ENCODE measurements at regions not wholly inside any gene's neighbourhood (a gene's known extent, or its start where the extent isn't known, plus 50 kb on each side); places are given as distances from the start of the nearest gene placed in this dataset.

DNA sequence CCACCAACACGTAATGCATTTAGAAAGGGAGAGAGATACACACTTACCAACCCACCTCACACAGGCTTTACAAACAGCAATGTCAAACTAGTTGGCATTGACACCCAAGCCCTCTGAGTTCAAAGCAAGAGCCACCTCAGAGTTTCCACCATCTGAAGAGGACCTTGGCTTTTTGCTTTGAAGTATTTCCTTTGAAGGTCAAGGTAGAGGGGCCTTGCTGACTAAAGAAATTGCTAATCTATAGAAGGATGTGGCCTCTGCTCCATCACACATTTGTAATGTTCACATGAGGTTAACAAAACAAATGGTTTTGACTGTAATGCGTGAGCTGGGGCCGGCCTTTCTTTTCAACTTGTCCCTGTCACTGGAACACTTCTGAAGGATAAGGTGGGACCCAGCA, 117.7 kb downstream of the POLR2M start:
- no peaks in the 10 kb centered on the region for H3K23me2 ChIP-seq (ENCODE audit: insufficient read length, low read depth, low read length, poor library complexity, severe bottlenecking)
- H3K4me1 Mint-ChIP-seq: no peaks in the 10 kb centered on the region
- no peaks in the 10 kb centered on the region for H3K79me1 ChIP-seq (ENCODE audit: insufficient read depth, low read depth, low read length, poor library complexity, severe bottlenecking)
- H2AK5ac ChIP-seq (ENCODE audit: insufficient read length, low read length): no peak overlapping the region
- peaks cover 5% of the 10 kb centered on the region; the same call in 1 of the 2 replicates for H3K27me3 Mint-ChIP-seq (ENCODE audit: low read depth)
- WGBS (ENCODE audit: extremely low coverage, insufficient read length, low lambda C conversion rate): no CpG with 5 or more reads among the region's 3 CpGs
- H3K4me3 Mint-ChIP-seq: no peak overlapping the region
- no peaks in the 10 kb centered on the region for H4K20me1 ChIP-seq (ENCODE audit: control insufficient read depth, insufficient read depth, insufficient read length)
- H3K27me3 ChIP-seq (ENCODE audit: insufficient read depth, low read length): no peaks in the 10 kb centered on the region
- H3K23ac ChIP-seq (ENCODE audit: insufficient read length, low read depth, low read length): no peak overlapping the region
- no peaks in the 10 kb centered on the region for H3K36me3 Mint-ChIP-seq (ENCODE audit: insufficient read depth in 1 of 3, low read depth in 3 of 3)
- H3K4ac ChIP-seq (ENCODE audit: low read depth, low read length): no peak overlapping the region
- TF ChIP-seq, protein P1, sequence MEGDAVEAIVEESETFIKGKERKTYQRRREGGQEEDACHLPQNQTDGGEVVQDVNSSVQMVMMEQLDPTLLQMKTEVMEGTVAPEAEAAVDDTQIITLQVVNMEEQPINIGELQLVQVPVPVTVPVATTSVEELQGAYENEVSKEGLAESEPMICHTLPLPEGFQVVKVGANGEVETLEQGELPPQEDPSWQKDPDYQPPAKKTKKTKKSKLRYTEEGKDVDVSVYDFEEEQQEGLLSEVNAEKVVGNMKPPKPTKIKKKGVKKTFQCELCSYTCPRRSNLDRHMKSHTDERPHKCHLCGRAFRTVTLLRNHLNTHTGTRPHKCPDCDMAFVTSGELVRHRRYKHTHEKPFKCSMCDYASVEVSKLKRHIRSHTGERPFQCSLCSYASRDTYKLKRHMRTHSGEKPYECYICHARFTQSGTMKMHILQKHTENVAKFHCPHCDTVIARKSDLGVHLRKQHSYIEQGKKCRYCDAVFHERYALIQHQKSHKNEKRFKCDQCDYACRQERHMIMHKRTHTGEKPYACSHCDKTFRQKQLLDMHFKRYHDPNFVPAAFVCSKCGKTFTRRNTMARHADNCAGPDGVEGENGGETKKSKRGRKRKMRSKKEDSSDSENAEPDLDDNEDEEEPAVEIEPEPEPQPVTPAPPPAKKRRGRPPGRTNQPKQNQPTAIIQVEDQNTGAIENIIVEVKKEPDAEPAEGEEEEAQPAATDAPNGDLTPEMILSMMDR (conservative IDR thresholded peaks at IDR 0.05): no peak
- no peak overlapping the region for H2BK20ac ChIP-seq (ENCODE audit: low read depth, low read length, poor library complexity, severe bottlenecking)
- H3K56ac ChIP-seq (ENCODE audit: insufficient read length, low read depth, low read length): no peak overlapping the region
- H3K9me3 ChIP-seq (ENCODE audit: control insufficient read depth, low read depth, low read length): no peaks in the 10 kb centered on the region
- H2BK120ac ChIP-seq (ENCODE audit: low read depth, low read length, poor library complexity, severe bottlenecking): no peak overlapping the region
- H3K79me2 ChIP-seq (ENCODE audit: insufficient read depth, low read length): no peaks in the 10 kb centered on the region
- no peak overlapping the region for H3K9ac ChIP-seq (ENCODE audit: extremely low read depth, insufficient read length, low read length)
- H3K4me1 ChIP-seq (ENCODE audit: insufficient read depth, low read length): no peaks in the 10 kb centered on the region
- DNase-seq: no peak
- H2BK5ac ChIP-seq (ENCODE audit: insufficient read length, low read length): no peak overlapping the region
- no peak overlapping the region for H2AFZ ChIP-seq (ENCODE audit: low read length)
- H4K91ac ChIP-seq (ENCODE audit: insufficient read length, low read depth, low read length): no peak overlapping the region
- H3K27ac ChIP-seq (ENCODE audit: insufficient read length, low read depth, low read length): no peak overlapping the region
- no peak overlapping the region for H4K8ac ChIP-seq (replicated peaks; ENCODE audit: insufficient read length, low read depth, low read length)
- no peak overlapping the region for H3K27ac Mint-ChIP-seq
- no peaks in the 10 kb centered on the region for H3K9me3 Mint-ChIP-seq
- no peak overlapping the region for H2BK15ac ChIP-seq (ENCODE audit: low read depth, low read length)
- H3K4me2 ChIP-seq (ENCODE audit: insufficient read depth, insufficient read length, low read length): no peak overlapping the region
- H3K14ac ChIP-seq (ENCODE audit: insufficient read depth, low read length): no peak overlapping the region
- no peak overlapping the region for H3T11ph ChIP-seq (ENCODE audit: low read length)
- no peak overlapping the region for H3K18ac ChIP-seq (ENCODE audit: insufficient read length, low read depth, low read length)
- H2BK12ac ChIP-seq (ENCODE audit: insufficient read length, low read depth, low read length): no peak overlapping the region
- H4K5ac ChIP-seq (ENCODE audit: insufficient read length, low read depth, low read length): no peak overlapping the region
